Subcutaneous abdominal adipose tissue (tissue), 5 donors: ENCODE measurements at regions not wholly inside any gene's neighbourhood (a gene's known extent, or its start where the extent isn't known, plus 50 kb on each side); places are given as distances from the start of the nearest gene placed in this dataset.
"Not testable (repeated sequence)": the region's sequence is repeated elsewhere in the genome, so short reads cannot be mapped to it uniquely, and the experiment has no call there.

Experiments
- H3K27ac ChIP-seq: one replicate; pipeline ENCODE4 v1.7.0; 2013; ENCODE audit warnings: low read depth, mild to moderate bottlenecking, inconsistent platforms, low read length, moderate library complexity
- H3K27me3 ChIP-seq, 5 donors: one replicate each; pipeline ENCODE4 v1.7.0; 2013; ENCODE audit warnings: low read length in 5 of 5, inconsistent platforms in 1 of 5; ENCODE audit not compliant: control insufficient read depth in 5 of 5, insufficient read depth in 4 of 5
- H3K36me3 ChIP-seq, 5 donors: one replicate each; pipeline ENCODE4 v1.7.0; 2013; ENCODE audit warnings: low read length in 5 of 5; ENCODE audit not compliant: control insufficient read depth in 5 of 5, insufficient read depth in 5 of 5
- H3K4me1 ChIP-seq, 5 donors: one replicate each; pipeline ENCODE4 v1.7.0; 2013; ENCODE audit warnings: low read length in 5 of 5, mild to moderate bottlenecking in 3 of 5, moderate library complexity in 1 of 5; ENCODE audit not compliant: control insufficient read depth in 5 of 5, insufficient read depth in 5 of 5
- H3K4me3 ChIP-seq, 5 donors: one replicate each; pipeline ENCODE4 v1.7.0; 2013; ENCODE audit warnings: low read length in 5 of 5, low read depth in 1 of 5
- H3K9ac ChIP-seq, 5 donors: one replicate each; pipeline ENCODE4 v1.7.0; 2013; ENCODE audit warnings: low read length in 5 of 5, mild to moderate bottlenecking in 4 of 5, moderate library complexity in 3 of 5
- H3K9me3 ChIP-seq, 5 donors: one replicate each; pipeline ENCODE4 v1.7.0; 2013; ENCODE audit warnings: low read length in 5 of 5; ENCODE audit not compliant: control insufficient read depth in 5 of 5
- donor health status: healthy.
- donor health status: healthy.
- donor health status: healthy.
- donor health status: healthy.
- donor health status: healthy.

DNA sequence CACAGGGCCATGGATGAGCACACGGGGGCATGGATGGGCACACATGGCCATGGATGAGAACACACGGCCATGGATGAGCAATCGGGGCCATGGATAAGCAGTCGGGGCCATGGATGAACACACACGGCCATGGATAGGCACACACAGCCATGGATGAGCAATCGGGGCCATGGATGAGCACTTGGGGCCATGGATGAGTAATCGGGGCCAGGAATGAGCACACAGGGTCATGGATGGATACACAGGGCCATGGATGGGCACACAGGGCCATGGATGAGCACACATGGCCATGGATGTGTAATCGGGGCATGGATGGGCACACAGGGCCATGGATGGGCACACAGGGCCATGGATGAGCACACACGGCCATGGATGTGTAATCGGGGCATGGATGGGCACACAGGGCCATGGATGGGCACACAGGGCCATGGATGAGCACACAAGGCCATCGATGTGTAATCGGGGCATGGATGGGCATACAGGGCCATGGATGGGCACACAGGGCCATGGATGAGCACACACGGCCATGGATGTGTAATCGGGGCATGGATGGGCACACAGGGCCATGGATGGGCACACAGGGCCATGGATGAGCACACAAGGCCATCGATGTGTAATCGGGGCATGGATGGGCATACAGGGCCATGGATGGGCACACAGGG, 191.9 kb upstream of the HDAC4 start:
- H3K4me3 ChIP-seq, H3K27me3 ChIP-seq, H3K27ac ChIP-seq, H3K9me3 ChIP-seq, H3K36me3 ChIP-seq, H3K9ac ChIP-seq, H3K4me1 ChIP-seq: not testable (repeated sequence)

DNA sequence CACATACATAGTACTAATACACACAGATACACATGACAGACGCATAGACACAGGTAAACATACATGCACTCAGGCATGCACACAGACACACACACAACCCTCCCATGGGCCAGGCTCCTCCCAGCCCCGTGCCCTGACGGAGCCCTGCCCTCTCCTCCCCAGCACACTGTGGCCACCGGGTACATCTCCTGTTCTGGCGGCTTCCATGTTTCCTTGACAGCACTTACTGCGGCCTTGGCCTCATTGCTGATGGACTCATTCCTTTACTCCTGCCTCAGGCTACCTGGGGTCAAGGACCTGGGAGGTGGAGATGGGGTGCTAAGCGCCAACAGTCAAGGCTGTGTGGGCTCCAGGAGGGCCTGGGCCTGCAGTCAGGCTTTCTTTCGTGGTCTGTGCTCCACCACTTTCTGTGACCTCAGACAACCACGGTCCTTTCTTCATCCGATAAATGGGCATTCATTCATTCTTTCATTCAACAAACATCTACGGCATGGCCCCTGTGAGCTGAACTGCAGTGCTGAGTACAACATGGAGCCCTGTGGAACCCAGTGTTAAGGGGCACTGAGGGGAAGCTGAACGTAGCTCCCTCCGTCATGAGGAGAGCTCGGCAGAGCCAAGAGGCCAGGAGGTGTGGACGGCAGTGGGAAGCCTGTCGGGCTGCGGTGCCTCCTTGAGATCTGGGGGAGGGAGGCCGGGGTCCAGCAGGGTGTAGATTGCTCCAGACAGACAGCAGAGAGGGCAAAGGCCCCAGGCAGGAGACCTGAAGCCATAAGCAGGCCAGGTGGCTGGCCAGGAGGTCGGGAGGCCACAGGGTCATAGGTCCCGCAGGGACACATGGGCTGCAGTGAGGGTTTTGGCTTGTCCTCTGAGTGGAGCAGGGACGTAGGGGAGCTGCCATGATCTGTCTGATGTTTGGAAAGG, 190.4 kb upstream of the HDAC4 start:
- Histone ChIP-seq H3K9ac (no peak overlapping the region), H3K27me3 (peaks cover 0 to 13% (median 0%) of the 10 kb centered on the region in 5 donors), H3K4me3 (no peak overlapping the region), H3K4me1 (peaks cover 0 to 9% (median 0%) of the 10 kb centered on the region in 5 donors), H3K27ac (no peak overlapping the region), H3K36me3 (no peaks in the 10 kb centered on the region), H3K9me3 (peaks cover 0 to 5% (median 0%) of the 10 kb centered on the region in 5 donors)

DNA sequence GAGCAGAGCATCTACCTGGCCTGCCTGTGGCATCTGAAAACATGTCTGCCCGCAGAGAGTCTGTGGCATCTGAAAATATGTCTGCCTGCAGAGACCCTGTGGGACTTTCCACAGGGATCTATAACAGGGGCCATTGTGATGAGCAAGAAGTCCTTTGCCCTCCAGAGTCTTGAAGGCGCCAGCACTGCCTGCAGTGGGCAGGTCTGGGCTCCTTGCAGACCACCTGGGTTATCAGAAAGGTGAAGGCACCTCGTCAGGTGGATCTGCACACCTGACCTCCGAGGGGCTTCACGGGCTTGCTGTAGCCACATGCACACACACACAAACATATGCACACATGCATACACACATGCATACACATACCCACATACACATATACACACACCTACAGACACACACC, 189.5 kb upstream of the HDAC4 start:
- Histone ChIP-seq H3K9ac (no peak overlapping the region), H3K27me3 (peaks cover 0 to 13% (median 0%) of the 10 kb centered on the region in 5 donors), H3K4me1 (peaks cover 0 to 9% (median 0%) of the 10 kb centered on the region in 5 donors), H3K36me3 (no peaks in the 10 kb centered on the region), H3K27ac (no peak overlapping the region), H3K9me3 (peaks cover 0 to 5% (median 0%) of the 10 kb centered on the region in 5 donors), H3K4me3 (no peak overlapping the region)

DNA sequence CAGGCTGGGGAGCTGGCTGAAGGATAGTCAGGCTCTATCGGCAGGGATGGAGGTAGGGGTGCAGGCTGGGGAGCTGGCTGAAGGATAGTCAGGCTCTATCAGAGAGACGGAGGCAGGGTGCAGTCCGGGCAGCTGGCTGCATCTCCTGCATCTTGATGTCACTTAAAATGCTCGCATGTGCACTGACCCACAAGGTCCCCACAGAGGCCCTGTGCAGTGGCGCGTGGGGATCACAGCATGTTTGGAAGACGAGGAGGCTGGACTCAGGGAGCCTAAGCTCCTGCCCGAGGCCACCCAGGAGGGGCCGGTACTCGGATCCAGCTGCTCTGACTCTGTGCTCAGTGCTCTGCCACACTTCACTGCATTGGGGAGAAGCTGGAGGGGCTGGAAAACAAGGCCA, 189.0 kb upstream of the HDAC4 start:
- H3K4me1 ChIP-seq, result peaks cover 0 to 9% (median 0%) of the 10 kb centered on the region in 5 donors
- peaks cover 0 to 13% (median 0%) of the 10 kb centered on the region in 5 donors for H3K27me3 ChIP-seq
- H3K36me3 ChIP-seq, result no peaks in the 10 kb centered on the region
- no peak overlapping the region for H3K9ac ChIP-seq
- peaks cover 0 to 5% (median 0%) of the 10 kb centered on the region in 5 donors for H3K9me3 ChIP-seq
- no peak overlapping the region for H3K27ac ChIP-seq
- H3K4me3 ChIP-seq, result no peak overlapping the region

DNA sequence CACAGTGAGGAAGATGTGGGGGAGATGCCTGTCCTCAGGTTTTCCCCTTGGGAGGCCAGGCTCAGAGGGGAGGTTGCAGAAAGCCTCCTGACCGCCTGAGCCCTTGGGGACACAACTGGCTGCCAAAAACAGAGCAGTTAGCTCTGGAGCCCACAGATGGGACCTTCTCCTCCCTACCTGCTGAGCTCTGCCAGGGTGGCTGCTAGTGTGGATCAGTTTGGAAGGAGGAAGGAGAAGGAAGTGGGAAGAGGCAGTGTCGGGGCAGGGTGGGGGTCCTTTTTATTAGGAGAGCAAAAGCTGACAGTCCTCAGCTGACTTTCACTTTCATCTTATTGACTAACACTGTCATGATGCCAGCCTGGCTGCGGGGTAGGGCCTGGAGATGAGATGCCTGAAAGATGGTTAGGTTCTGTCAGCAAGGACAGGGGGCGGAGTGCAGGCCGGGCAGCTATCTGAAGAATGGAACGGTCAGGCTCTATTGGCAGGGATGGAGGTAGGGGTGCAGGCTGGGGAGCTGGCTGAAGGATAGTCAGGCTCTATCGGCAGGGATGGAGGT, 188.5 kb upstream of the HDAC4 start:
- H3K9me3 ChIP-seq, result peaks cover 0 to 5% (median 0%) of the 10 kb centered on the region in 5 donors
- no peak overlapping the region for H3K9ac ChIP-seq
- H3K27ac ChIP-seq, result no peak overlapping the region
- peaks cover 0 to 9% (median 0%) of the 10 kb centered on the region in 5 donors for H3K4me1 ChIP-seq
- H3K27me3 ChIP-seq, result peaks cover 0 to 16% (median 0%) of the 10 kb centered on the region in 5 donors
- no peak overlapping the region for H3K4me3 ChIP-seq
- no peaks in the 10 kb centered on the region for H3K36me3 ChIP-seq

DNA sequence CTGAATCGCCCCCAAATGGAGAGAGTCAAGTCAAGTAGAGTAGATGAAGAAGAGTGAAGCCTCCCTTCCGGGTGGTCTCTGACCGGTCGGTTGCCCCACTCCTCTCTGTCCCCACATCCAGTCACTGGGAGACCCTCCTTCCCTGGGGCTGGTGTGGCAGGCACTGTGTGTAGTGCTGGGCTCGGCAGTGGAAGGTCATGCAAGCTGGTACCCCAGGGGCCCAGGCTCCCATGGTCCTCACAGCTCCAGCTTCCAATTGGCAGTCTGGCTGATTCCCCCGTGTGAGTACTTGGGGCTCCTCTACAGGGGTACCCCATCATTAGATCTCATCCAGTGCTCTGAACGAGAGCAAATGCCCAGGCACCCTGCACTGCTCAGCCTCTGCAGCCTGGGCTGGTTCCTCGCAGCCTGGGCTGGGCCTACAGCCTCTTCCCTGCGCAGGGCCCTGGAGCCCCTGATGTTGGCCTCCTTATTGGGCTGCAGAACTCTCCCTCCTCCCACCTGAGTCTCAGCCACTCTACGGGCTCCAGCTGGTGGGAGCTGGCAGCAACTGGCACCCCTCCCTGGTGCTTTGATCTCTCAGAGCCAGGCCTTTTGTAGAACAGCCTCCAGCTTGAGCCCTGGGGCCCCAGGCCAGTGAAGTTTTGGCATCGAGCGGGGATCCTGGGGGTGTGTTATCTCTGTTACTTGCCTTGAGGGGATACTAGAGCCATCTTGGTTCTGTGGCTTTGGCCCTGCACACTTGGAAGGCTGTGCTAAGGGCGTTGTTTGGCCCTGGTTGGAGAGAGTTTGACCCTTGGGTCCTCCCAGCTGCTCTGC, 187.8 kb upstream of the HDAC4 start:
- Histone ChIP-seq H3K9me3 (peaks cover 0 to 5% (median 0%) of the 10 kb centered on the region in 5 donors), H3K9ac (no peak overlapping the region), H3K27ac (no peak overlapping the region), H3K4me3 (no peak overlapping the region), H3K4me1 (peaks cover 0 to 9% (median 0%) of the 10 kb centered on the region in 5 donors), H3K36me3 (no peaks in the 10 kb centered on the region), H3K27me3 (peaks cover 0 to 21% (median 0%) of the 10 kb centered on the region in 5 donors)

DNA sequence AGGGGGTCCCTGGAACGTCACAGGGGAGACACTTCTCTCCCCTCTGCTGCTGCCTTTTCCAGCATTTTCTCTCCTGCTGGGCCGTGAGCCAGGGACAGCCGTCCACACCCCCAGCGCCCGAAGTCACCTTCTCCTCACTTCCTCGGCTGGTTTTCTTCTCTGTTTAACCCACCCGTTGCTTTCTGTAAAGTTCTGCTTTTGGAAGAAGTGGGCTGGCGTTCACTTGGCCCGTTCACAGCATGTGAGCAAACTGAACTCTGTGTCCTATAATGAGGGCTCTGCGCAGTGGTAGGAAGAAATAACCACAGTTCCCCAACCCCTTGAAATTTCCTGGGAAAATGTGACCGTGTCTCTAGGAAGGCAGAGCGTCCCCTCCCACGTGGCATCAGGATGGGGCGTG, 187.0 kb upstream of the HDAC4 start:
- Histone ChIP-seq H3K9me3 (peaks cover 0 to 5% (median 0%) of the 10 kb centered on the region in 5 donors), H3K36me3 (no peaks in the 10 kb centered on the region), H3K9ac (no peak overlapping the region), H3K4me1 (peaks cover 0 to 9% (median 0%) of the 10 kb centered on the region in 5 donors), H3K27ac (no peak overlapping the region), H3K4me3 (no peak overlapping the region), H3K27me3 (peaks cover 0 to 21% (median 0%) of the 10 kb centered on the region in 5 donors)

DNA sequence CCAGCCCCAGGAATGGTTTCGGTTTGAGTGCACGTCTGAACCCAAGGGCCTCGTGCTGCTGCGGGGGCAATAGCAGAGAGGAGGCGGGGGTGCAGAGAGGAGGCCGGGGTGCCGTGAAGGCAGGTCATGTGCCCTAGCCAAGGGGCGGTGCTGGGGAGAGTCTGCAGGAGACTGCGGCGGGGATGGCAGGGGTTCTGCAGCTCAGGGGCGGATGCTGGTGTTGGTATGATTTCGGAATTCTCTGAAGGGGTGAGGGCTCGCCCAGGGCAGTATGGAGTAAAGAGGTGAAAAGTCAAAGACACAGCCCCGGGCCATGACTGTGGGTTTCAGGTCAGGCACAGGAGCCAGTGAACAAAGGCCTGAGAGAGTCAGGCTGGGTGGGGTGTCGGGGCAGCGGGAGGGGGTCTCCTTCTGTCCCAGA, 186.5 kb upstream of the HDAC4 start:
- Histone ChIP-seq H3K27ac (no peak overlapping the region), H3K36me3 (no peaks in the 10 kb centered on the region), H3K27me3 (peaks cover 0 to 21% (median 0%) of the 10 kb centered on the region in 5 donors), H3K4me3 (no peak overlapping the region), H3K4me1 (peaks cover 0 to 9% (median 0%) of the 10 kb centered on the region in 5 donors), H3K9me3 (peaks cover 0 to under 1% (median 0%) of the 10 kb centered on the region in 5 donors), H3K9ac (no peak overlapping the region)

DNA sequence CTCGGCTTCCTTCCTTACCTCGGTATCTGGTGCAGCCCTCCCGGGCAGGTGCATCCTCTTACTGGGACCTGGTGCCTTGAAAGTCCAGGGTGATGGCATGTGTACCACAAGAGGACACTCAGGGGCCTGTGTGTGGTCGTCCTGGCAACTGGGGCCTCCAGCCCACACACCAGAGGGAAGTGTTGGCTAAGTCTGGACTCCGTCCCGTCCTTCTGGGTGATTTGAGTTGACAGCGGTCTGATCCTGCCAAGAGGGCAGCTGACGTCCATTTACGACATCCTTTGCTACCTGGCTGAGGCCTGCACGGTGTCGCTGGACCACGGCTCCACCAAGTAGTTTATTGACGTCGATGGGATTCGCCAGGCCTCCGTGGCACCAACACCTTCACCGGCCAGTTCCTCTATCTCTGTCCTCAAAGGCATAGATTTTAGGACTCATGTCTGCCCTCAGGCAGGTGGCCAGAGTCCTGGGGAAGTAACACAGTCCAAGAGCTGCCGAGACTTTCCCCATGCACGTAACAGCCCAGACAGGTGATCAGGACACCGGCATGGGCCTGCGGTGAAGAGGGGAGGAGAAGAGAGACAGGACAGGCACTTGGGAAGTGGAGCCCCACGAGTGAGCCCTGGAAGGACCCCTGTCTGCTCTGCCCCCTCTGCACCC, 186.0 kb upstream of the HDAC4 start:
- Histone ChIP-seq H3K4me3 (no peak overlapping the region), H3K9me3 (no peaks in the 10 kb centered on the region), H3K27me3 (peaks cover 0 to 21% (median 0%) of the 10 kb centered on the region in 5 donors), H3K9ac (no peak overlapping the region), H3K27ac (no peak overlapping the region), H3K4me1 (peaks cover 0 to 9% (median 0%) of the 10 kb centered on the region in 5 donors), H3K36me3 (no peaks in the 10 kb centered on the region)
